ENCODE measurements at regions not wholly inside any gene's neighbourhood (a gene's known extent, or its start where the extent isn't known, plus 50 kb on each side); places are given as distances from the start of the nearest gene placed in this dataset.
A peak's percentile ranks its signal among the peaks of the same experiment; 100 is the strongest.

GRCh38 chr2:8583400-8584173 is 98.3 kb upstream of the ID2 start (continued):
- TF ChIP-seq RBM39 (optimal IDR thresholded peaks at IDR 0.05; ENCODE audit: low read depth, low read length) (no peak), CBFA2T3 (IDR thresholded peaks at IDR 0.05) (no peak), PRPF4 (IDR thresholded peaks at IDR 0.05; ENCODE audit: insufficient read depth, low read depth, low read length, poor library complexity, severe bottlenecking) (no peak), MEF2A (IDR thresholded peaks at IDR 0.05; ENCODE audit: control insufficient read depth, low read depth, low read length) (no peak), ETV5 (CRISPR knock-in tag; IDR thresholded peaks at IDR 0.05; ENCODE audit: low read depth) (0 out of 2 replicates have a peak, but pooled peaks have one; percentile 35), SREBF1 (IDR thresholded peaks at IDR 0.05; ENCODE audit: borderline replicate concordance, low read depth, low read length) (no peak), EGR1 (conservative IDR thresholded peaks at IDR 0.05) (peak; percentile 73), SMARCA5 (IDR thresholded peaks at IDR 0.05) (no peak), MCM7 (IDR thresholded peaks at IDR 0.05) (no peak)

GRCh38 chr2:8584174-8585066 is 97.4 kb upstream of the ID2 start:
- no TSS peak for BruUV-seq (replicated peaks)
- POLR2A ChIA-PET, result interaction anchor here (0.5 to 5.3 kb wide), 6 partner anchors 8 to 98 kb away, joined by 3 to 33 read pairs (median 4); partner anchors contain the start of gene ID2
- Histone ChIP-seq H3K9me1 (ENCODE audit: control insufficient read depth, insufficient read depth, low read length) (no peaks in the 10 kb centered on the region), H3K4me3 (no peak overlapping the region), H3K27ac (ENCODE audit: extremely low read depth, low read depth, low read length) (no peak overlapping the region), H3K36me3 (ENCODE audit: control insufficient read depth, insufficient read depth, low read length) (no peaks in the 10 kb centered on the region), H3K9ac (ENCODE audit: insufficient read depth in 1 of 2, low read depth in 2 of 2, low read length in 2 of 2) (peak overlapping the region in 1 of 2 experiments; percentile 70; a peak in 2 of 4 replicates), H3K27me3 (ENCODE audit: control insufficient read depth in 2 of 2, insufficient read depth in 2 of 2, low read length in 2 of 2) (peaks cover 3 to 34% of the 10 kb centered on the region in 2 experiments; a peak in 3 of 5 replicates), H4K20me1 (replicated peaks; ENCODE audit: control insufficient read depth, insufficient read depth, low read length) (no peaks in the 10 kb centered on the region), H2AFZ (ENCODE audit: low read depth, low read length) (peak overlapping the region; percentile 84), H3K79me2 (ENCODE audit: control insufficient read depth, insufficient read depth, low read length) (no peaks in the 10 kb centered on the region), H3K9me3 (replicated peaks; ENCODE audit: control insufficient read depth, insufficient read depth, low read depth, low read length) (no peaks in the 10 kb centered on the region), H3K4me2 (ENCODE audit: insufficient read depth, low read length) (peak overlapping the region; percentile 56), H3K4me1 (replicated peaks in 1 of 2; ENCODE audit: control insufficient read depth in 2 of 2, insufficient read depth in 2 of 2, low read length in 2 of 2) (peaks cover 19 to 47% of the 10 kb centered on the region in 2 experiments)
- CTCF ChIA-PET (ENCODE audit: low intra/inter-chr PET ratio), result no interaction called here
- in situ Hi-C loops (cut with MboI), result no loop called here
- WGBS (ENCODE audit: insufficient coverage, low coverage, missing lambda C conversion rate), result 53% methylated on average over 29 of the region's 29 CpGs
- FAIRE-seq (no peak), DNase-seq (ENCODE audit: extremely low read depth in 1 of 4, low spot score in 3 of 4) (no peak), ATAC-seq (peak; percentile 17; the same call in 1 of the 3 replicates)
- intact Hi-C loops (cut with micrococcal nuclease), result loop anchor here (5.0 kb wide), 1 partner anchor 57 kb away; no protein-coding TSS in a partner anchor
- TF ChIP-seq CBX5 (IDR thresholded peaks at IDR 0.05; ENCODE audit: borderline replicate concordance, low read depth) (no peak), ZNF318 (IDR thresholded peaks at IDR 0.05; ENCODE audit: borderline replicate concordance in 1 of 2, low read depth in 1 of 2) (no peak)

Data from K562 (cell line).